Left colon (tissue), 2 donors: ENCODE measurements at regions not wholly inside any gene's neighbourhood (a gene's known extent, or its start where the extent isn't known, plus 50 kb on each side); places are given as distances from the start of the nearest gene placed in this dataset.
"Not testable (repeated sequence)": the region's sequence is repeated elsewhere in the genome, so short reads cannot be mapped to it uniquely, and the experiment has no call there.

Source experiments
- ATAC-seq: fragments of 200-7000 bp; cut with Tn5 transposase; one replicate; pipeline ENCODE4 v1.9.1; 2020; ENCODE audit warnings: mild to moderate bottlenecking, moderate library complexity
- DNase-seq, 2 donors: peaks; one replicate each; pipeline ENCODE4 v3.0.0-alpha.2; 2020
- intact Hi-C, 2 donors: fragments of 100-400 bp; cut with DNase I in 1 of 2; cut with micrococcal nuclease in 1 of 2; formaldehyde crosslinking; loops; one replicate each; pipeline versions ENCODE4 v1.11.2 to v1.14.0; 2022; cut with DNase I, micrococcal nuclease
- donor health status: DM: no; HTN: no; CAD: no.
- donor health status: DM: yes; HTN: yes; CAD: no.

DNA sequence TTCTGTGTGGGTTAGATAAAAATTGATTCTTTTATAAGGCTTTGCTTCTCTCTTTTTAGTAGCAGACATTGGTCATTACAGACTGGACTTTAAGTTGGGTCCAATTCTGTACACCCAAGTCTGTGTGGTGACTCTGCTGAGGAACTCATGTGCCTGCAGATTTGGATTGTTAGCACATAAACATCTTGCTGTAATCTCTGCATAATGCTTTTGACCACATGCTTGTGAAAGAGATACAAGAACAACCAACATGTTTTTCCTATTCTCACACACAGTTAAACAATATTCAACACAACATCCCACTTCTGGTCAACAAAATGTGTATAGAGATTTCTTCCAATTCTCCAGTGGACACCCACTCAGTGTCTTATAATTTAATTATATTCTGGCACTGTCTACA lies 270.1 kb downstream of the RDH14 start:
- DNase-seq (no peak), ATAC-seq (no peak)
- intact Hi-C loops: no loop called here

GRCh38 chr2:18286897-18287296 lies 273.6 kb downstream of the RDH14 start:
- intact Hi-C loops: no loop called here
- ATAC-seq: no peak
- no peak for DNase-seq

GRCh38 chr2:18284331-18284730 lies 276.1 kb downstream of the RDH14 start:
- DNase-seq (no peak), ATAC-seq (no peak)
- intact Hi-C loops: no loop called here

GRCh38 chr2:18282026-18282425 lies 278.4 kb downstream of the RDH14 start:
- no peak for DNase-seq
- ATAC-seq: no peak
- intact Hi-C loops: no loop called here

- ATAC-seq (no peak), DNase-seq (no peak)
- intact Hi-C loops: no loop called here
These were observed 283.8 kb downstream of the RDH14 start for GRCh38 chr2:18276583-18277075.

GRCh38 chr2:18273205-18273604 lies 287.2 kb downstream of the RDH14 start:
- no peak for ATAC-seq
- DNase-seq: no peak
- intact Hi-C loops: no loop called here

DNA sequence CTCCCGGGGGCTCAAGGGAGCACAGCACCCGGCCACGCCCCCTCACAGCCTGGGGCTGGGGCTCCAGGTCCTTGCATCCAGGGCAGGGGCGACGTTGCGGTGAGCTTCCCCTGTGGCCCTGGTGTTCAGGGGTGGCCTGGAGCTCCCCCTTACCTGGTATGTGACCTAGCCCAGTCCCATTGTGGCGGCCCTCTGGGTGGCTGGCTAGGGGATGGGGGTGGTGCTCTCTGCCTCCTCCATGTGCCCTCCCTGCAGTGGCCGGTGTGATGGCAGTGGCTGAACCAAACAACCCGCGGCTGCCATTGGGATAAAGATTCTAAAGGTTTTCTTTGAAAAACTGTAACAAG lies 288.3 kb downstream of the RDH14 start:
- intact Hi-C loops: no loop called here
- DNase-seq (no peak), ATAC-seq (no peak)

- intact Hi-C loops: no loop called here
- no peak for DNase-seq
- no peak for ATAC-seq
These were observed 288.9 kb downstream of the RDH14 start for GRCh38 chr2:18271370-18272147.

- DNase-seq (no peak), ATAC-seq (no peak)
- intact Hi-C loops: no loop called here
These were observed 292.1 kb downstream of the RDH14 start for GRCh38 chr2:18268400-18268799.

GRCh38 chr2:18267501-18267900 lies 293.0 kb downstream of the RDH14 start:
- no peak for DNase-seq
- no peak for ATAC-seq
- intact Hi-C loops: no loop called here

DNA sequence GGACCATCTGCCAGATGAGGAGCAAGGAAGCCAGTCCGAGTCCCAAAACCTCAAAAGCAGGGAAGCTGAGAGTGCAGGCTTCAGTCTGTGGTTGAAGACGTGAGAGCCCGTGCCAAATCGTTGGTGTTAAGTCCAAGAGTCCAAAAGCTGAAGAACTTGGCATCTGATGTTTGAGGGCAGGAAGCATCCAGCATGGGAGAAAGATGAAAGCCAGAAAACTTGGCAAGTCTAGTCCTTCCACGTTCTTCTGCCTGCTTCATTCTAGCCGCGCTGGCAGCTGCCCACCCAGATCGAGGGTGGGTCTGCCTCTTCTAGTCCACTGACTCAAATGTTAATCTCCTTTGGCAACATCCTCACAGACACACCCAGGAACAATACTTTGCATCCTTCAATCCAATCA lies 293.8 kb downstream of the RDH14 start:
- DNase-seq, intact Hi-C loops, ATAC-seq: not testable (repeated sequence)

DNA sequence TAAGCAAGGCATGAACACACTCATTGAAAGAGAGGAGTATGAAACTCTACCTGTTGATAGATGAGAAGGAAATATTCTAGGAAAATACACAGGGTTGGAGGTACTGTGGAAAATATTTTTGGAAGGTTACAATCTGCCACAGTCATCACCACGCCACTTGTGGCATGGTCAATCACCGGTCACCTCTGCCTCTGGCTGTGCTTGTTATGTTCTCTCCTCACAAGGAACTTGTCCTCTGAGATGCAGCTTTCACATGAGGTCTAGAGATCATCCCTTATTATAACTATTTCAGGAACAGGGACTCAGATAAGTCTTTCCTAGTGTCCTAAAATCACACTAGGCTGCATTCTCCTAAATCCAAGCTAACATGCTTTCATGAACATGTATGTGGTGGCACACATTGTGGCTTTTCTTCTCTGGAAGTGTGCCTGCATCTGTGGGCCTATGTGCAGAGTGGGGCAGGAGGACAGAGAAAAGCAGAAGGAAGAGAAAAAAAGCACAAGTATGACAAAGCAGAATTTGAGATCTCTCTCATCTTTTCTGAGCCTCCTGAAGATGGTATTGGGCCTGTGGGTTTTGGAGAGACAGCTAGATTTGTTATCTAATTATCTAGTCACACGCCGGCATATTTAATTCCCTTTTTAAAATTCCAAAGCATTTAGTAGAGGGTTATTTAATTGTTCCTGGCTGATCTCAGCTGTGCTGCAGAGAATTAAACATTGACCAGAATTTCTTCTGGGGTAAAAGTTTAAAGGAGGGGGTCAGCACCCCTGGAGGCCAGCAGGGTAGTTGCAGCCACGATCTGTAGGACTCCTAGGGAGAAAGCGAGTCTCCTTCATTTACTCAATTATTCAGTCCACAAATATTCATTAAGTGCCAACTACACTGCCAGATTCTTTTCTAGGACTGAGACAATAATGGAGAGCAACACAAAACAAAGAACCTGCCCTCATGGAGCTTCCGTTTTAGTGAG lies 294.6 kb downstream of the RDH14 start:
- DNase-seq (no peak), ATAC-seq (no peak)

GRCh38 chr2:18262601-18263000 lies 297.9 kb downstream of the RDH14 start:
- ATAC-seq (no peak), DNase-seq (no peak)
- intact Hi-C loops: no loop called here

More for the DNA sequence above, 294.6 kb downstream of the RDH14 start:
- intact Hi-C loops: no loop called here

- ATAC-seq (no peak), DNase-seq (no peak)
- intact Hi-C loops: no loop called here
These were observed 306.7 kb downstream of the RDH14 start for GRCh38 chr2:18253686-18254197.

- no peak for DNase-seq
- ATAC-seq: no peak
- intact Hi-C loops: no loop called here
These were observed 309.0 kb downstream of the RDH14 start for GRCh38 chr2:18251486-18251885.

GRCh38 chr2:18247282-18248110 lies 313.0 kb downstream of the RDH14 start:
- ATAC-seq: no peak
- intact Hi-C loops: no loop called here

DNA sequence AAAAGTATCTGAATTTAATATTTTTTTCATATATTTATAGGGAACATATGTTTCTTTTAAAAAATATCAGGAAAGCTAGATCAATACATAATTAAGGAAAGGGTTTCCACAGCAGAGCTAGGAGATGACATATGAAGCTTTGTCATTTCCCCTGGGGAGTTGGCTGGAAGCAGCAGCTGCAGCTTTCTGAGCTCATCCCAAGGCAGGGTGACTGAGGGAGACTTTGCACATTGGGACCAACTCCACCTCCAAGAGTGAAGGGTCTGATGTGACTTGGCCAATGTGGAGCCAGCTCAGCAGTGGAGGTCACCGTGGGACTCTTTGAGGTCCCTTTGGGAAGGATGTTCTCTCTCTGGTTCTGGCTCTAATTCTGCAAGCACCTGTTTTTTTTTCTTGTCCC lies 315.1 kb downstream of the RDH14 start:
- intact Hi-C loops: no loop called here
- DNase-seq: no peak
- no peak for ATAC-seq

More at GRCh38 chr2:18247282-18248110, 313.0 kb downstream of the RDH14 start:
- no peak for DNase-seq

GRCh38 chr2:18244845-18245244 lies 315.6 kb downstream of the RDH14 start:
- ATAC-seq (no peak), DNase-seq (no peak)
- intact Hi-C loops: no loop called here

- DNase-seq (no peak), ATAC-seq (no peak)
- intact Hi-C loops: no loop called here
These were observed 316.6 kb downstream of the RDH14 start for GRCh38 chr2:18243816-18244215.
